ENCODE measurements at regions not wholly inside any gene's neighbourhood (a gene's known extent, or its start where the extent isn't known, plus 50 kb on each side); places are given as distances from the start of the nearest gene placed in this dataset.
"Not testable (repeated sequence)": the region's sequence is repeated elsewhere in the genome, so short reads cannot be mapped to it uniquely, and the experiment has no call there.

DNA sequence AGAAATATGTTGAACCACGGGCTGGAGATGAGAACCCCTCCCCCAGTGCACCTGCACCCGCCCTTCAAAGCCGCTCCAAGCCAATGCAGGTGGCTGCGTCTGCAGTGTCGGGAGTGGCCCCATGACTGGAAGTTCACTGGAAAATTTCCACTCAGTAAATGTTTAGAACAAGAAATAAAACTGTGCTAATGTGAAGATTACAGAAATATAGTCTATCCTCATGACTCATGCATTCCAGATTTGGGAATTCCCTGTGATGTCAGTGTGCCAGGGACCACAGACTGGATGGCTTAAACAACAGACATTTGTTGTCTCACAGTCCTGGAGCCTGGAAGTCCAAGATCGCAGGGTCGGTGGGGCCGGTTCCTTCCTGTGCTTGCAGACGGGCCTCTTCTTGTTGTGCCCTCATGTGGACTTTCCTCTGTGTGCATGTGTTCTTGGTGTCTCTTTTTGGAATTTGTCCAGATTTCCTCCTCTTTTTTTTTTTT lies 3967.0 kb upstream of the TPTE start:
- not testable (repeated sequence) for H3K9ac ChIP-seq (ENCODE audit: low read depth in 1 of 3, low read length in 3 of 3); H3K27ac ChIP-seq (ENCODE audit: low read depth, low read length); H3K36me3 ChIP-seq (ENCODE audit: control insufficient read depth in 3 of 3, insufficient read depth in 3 of 3, low read length in 3 of 3); H3K4me1 ChIP-seq (ENCODE audit: control insufficient read depth in 3 of 3, insufficient read depth in 3 of 3, low read length in 3 of 3); H3K9me3 ChIP-seq (ENCODE audit: control insufficient read depth in 3 of 3, low read length in 3 of 3); H3K27me3 ChIP-seq (ENCODE audit: control insufficient read depth in 3 of 3, insufficient read depth in 3 of 3, low read length in 3 of 3); H3K4me3 ChIP-seq (ENCODE audit: low read length in 3 of 3)

DNA sequence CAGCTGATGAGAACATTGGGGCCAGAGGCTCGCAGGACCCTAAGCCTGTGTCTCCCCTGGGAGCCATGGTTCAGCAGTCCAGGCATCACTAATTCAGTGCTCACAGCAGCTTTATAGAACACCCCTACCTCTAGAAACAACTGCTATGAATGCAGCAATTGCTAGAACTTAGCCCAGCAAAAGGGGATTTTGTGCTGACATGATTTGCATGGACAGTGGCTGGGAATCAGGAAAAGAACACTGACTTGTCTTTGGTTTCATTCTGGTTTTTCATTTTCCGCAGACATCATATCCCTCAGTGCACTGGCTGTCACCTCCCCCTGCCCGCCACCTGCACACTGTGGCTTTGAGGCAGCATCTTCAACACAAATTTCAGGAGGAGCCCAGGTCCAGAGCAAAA lies 3964.9 kb upstream of the TPTE start:
- H3K9me3 ChIP-seq (ENCODE audit: control insufficient read depth in 3 of 3, low read length in 3 of 3); H3K36me3 ChIP-seq (ENCODE audit: control insufficient read depth in 3 of 3, insufficient read depth in 3 of 3, low read length in 3 of 3); H3K4me3 ChIP-seq (ENCODE audit: low read length in 3 of 3); H3K4me1 ChIP-seq (ENCODE audit: control insufficient read depth in 3 of 3, insufficient read depth in 3 of 3, low read length in 3 of 3); H3K9ac ChIP-seq (ENCODE audit: low read depth in 1 of 3, low read length in 3 of 3); H3K27me3 ChIP-seq (ENCODE audit: control insufficient read depth in 3 of 3, insufficient read depth in 3 of 3, low read length in 3 of 3); H3K27ac ChIP-seq (ENCODE audit: low read depth, low read length): not testable (repeated sequence)

DNA sequence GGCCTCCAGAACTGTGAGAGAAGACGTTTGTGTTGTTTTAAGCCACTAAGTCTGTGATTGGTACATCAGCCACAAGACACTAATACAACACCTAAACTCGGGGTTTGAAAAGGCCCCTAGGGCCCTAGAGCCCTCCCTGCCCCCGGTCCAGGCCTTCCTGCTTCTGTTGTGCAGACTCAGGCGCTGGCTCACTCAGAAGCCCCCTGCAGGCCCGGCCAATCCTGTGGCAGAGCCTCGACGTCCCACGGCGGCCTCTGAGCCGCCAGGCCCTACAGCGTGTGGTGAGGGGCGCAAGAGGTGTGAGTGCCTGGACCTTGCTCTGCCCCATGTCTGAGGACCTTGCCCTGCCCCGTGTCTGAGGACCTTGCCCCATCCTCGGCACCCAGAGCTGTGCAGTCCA lies 3964.0 kb upstream of the TPTE start:
- not testable (repeated sequence) for H3K4me3 ChIP-seq (ENCODE audit: low read length in 3 of 3); H3K27me3 ChIP-seq (ENCODE audit: control insufficient read depth in 3 of 3, insufficient read depth in 3 of 3, low read length in 3 of 3); H3K36me3 ChIP-seq (ENCODE audit: control insufficient read depth in 3 of 3, insufficient read depth in 3 of 3, low read length in 3 of 3); H3K4me1 ChIP-seq (ENCODE audit: control insufficient read depth in 3 of 3, insufficient read depth in 3 of 3, low read length in 3 of 3); H3K27ac ChIP-seq (ENCODE audit: low read depth, low read length); H3K9ac ChIP-seq (ENCODE audit: low read depth in 1 of 3, low read length in 3 of 3); H3K9me3 ChIP-seq (ENCODE audit: control insufficient read depth in 3 of 3, low read length in 3 of 3)

DNA sequence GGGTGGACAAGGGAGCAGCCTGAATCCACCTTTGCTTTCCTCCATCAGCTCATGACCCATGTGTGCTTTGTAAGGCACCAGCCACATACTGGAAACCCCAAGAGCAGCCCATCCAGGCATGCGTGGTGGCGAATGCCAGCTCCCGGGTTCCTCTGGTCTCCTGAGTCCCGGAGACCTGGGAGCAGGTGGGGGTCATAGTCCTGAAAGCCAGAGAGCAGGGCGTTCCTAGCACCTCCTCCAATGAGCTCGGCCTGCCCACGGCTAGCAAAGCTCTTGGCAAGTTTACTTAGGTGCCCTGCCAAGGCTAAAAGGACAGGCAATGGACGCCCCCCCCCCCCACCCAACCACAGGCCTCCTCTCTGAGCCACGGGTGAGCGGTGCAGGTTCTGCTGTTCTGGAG lies 3960.2 kb upstream of the TPTE start:
- H3K9ac ChIP-seq (ENCODE audit: low read depth in 1 of 3, low read length in 3 of 3); H3K36me3 ChIP-seq (ENCODE audit: control insufficient read depth in 3 of 3, insufficient read depth in 3 of 3, low read length in 3 of 3); H3K27me3 ChIP-seq (ENCODE audit: control insufficient read depth in 3 of 3, insufficient read depth in 3 of 3, low read length in 3 of 3); H3K4me3 ChIP-seq (ENCODE audit: low read length in 3 of 3); H3K27ac ChIP-seq (ENCODE audit: low read depth, low read length); H3K9me3 ChIP-seq (ENCODE audit: control insufficient read depth in 3 of 3, low read length in 3 of 3); H3K4me1 ChIP-seq (ENCODE audit: control insufficient read depth in 3 of 3, insufficient read depth in 3 of 3, low read length in 3 of 3): not testable (repeated sequence)

DNA sequence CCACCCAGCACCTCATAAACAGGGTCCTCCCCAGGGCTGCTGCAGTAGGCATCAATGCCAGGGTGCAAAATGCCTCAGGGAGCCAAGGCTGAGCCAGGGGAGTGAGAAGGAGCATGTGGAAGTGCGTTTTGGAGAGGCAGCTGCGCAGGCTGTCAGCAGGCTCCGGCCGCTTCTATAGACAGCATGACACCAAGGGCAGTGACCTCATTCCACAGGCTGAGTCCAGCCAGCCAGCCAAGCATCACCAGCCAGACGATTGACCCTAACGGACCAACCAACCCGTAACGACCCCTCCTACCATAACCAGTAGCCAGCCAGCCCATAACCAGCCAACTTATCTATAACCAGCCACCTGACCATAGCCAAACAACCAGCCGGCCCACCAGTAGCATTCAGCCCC lies 3959.8 kb upstream of the TPTE start:
- H3K4me1 ChIP-seq (ENCODE audit: control insufficient read depth in 3 of 3, insufficient read depth in 3 of 3, low read length in 3 of 3); H3K27me3 ChIP-seq (ENCODE audit: control insufficient read depth in 3 of 3, insufficient read depth in 3 of 3, low read length in 3 of 3); H3K4me3 ChIP-seq (ENCODE audit: low read length in 3 of 3); H3K9ac ChIP-seq (ENCODE audit: low read depth in 1 of 3, low read length in 3 of 3); H3K36me3 ChIP-seq (ENCODE audit: control insufficient read depth in 3 of 3, insufficient read depth in 3 of 3, low read length in 3 of 3); H3K9me3 ChIP-seq (ENCODE audit: control insufficient read depth in 3 of 3, low read length in 3 of 3); H3K27ac ChIP-seq (ENCODE audit: low read depth, low read length): not testable (repeated sequence)

DNA sequence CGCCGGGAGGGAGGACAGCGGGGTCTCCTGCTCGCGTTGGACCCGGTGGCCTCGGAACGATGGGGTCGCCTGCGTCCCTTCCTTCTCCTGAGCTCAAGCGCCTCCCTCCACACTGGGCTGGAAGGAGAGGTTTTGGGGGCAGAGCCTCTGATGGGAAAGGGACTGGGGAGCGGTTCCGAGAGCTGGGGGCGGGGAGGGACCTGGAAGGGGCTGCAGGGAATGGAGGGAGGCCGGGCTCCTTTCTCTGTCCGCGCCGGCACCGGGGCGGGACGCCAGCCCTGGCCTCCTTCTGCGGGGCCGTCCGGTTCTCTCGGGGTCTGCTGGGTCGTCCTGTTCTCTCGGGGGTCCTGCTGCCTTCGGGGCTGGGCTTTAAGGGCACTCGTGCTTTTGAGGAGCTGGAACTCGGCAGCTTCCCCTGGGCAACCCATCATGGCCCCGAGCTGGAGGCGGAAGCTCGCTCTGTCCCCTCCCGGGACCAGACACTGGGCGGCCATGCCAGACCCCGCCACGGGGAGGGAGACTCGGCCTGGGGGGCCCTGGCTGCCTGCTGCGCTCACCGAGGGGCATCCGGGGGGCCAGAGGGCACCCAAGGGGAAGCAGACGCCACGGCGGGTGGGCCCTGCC lies 3956.7 kb upstream of the TPTE start:
- H3K9me3 ChIP-seq (ENCODE audit: control insufficient read depth in 3 of 3, low read length in 3 of 3); H3K4me3 ChIP-seq (ENCODE audit: low read length in 3 of 3); H3K4me1 ChIP-seq (ENCODE audit: control insufficient read depth in 3 of 3, insufficient read depth in 3 of 3, low read length in 3 of 3); H3K27ac ChIP-seq (ENCODE audit: low read depth, low read length); H3K9ac ChIP-seq (ENCODE audit: low read depth in 1 of 3, low read length in 3 of 3); H3K27me3 ChIP-seq (ENCODE audit: control insufficient read depth in 3 of 3, insufficient read depth in 3 of 3, low read length in 3 of 3); H3K36me3 ChIP-seq (ENCODE audit: control insufficient read depth in 3 of 3, insufficient read depth in 3 of 3, low read length in 3 of 3): not testable (repeated sequence)

DNA sequence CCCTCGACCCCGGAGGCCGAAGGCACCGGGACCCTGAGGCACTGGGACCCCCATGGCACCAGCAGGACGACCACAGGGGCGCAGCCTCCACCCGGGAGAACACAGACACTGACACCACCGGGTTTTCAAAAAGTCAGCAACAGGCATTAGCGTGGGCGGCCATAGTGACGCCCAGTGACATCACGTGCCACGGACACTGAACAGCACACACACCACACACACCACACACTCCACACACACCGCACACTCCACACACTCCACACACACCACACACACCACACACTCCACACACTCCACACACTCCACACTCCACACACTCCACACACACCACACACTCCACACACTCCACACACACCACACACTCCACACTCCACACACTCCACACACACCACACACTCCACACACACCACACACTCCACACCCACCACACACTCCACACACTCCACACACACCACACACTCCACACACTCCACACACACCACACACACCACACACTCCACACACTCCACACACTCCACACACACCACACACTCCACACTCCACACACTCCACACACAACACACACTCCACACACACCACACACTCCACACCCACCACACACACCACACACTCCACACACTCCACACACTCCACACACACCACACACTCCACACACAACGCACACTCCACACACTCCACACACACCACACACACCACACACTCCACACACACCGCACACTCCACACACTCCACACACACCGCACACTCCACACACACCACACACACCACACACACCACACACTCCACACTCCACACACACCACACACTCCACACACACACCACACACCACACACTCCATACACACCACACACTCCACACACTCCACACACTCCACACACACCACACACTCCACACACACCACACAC lies 3955.9 kb upstream of the TPTE start:
- H3K27me3 ChIP-seq (ENCODE audit: control insufficient read depth in 3 of 3, insufficient read depth in 3 of 3, low read length in 3 of 3); H3K4me1 ChIP-seq (ENCODE audit: control insufficient read depth in 3 of 3, insufficient read depth in 3 of 3, low read length in 3 of 3); H3K36me3 ChIP-seq (ENCODE audit: control insufficient read depth in 3 of 3, insufficient read depth in 3 of 3, low read length in 3 of 3); H3K9me3 ChIP-seq (ENCODE audit: control insufficient read depth in 3 of 3, low read length in 3 of 3); H3K27ac ChIP-seq (ENCODE audit: low read depth, low read length); H3K4me3 ChIP-seq (ENCODE audit: low read length in 3 of 3); H3K9ac ChIP-seq (ENCODE audit: low read depth in 1 of 3, low read length in 3 of 3): not testable (repeated sequence)

DNA sequence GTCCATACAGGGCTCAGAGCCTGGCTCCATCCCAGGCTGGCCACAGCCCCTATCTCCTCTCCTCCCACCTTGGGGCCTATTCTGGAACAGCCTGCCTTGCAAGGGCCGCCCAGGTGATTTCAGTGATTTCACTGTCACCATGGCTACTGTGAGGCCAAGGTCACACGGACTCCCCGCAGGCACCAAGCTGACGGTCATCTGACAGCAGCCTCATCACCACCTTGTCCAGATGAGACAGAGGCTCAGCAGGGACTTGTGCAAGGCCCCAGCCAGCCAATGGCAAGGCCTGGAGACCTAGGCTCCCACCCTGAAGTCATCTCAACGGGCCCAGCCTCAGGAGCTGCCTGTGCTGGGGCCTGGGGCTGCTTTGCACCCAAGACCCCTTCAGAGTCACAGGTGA lies 3953.8 kb upstream of the TPTE start:
- not testable (repeated sequence) for H3K4me1 ChIP-seq (ENCODE audit: control insufficient read depth in 3 of 3, insufficient read depth in 3 of 3, low read length in 3 of 3); H3K36me3 ChIP-seq (ENCODE audit: control insufficient read depth in 3 of 3, insufficient read depth in 3 of 3, low read length in 3 of 3); H3K9me3 ChIP-seq (ENCODE audit: control insufficient read depth in 3 of 3, low read length in 3 of 3); H3K4me3 ChIP-seq (ENCODE audit: low read length in 3 of 3); H3K27me3 ChIP-seq (ENCODE audit: control insufficient read depth in 3 of 3, insufficient read depth in 3 of 3, low read length in 3 of 3); H3K27ac ChIP-seq (ENCODE audit: low read depth, low read length); H3K9ac ChIP-seq (ENCODE audit: low read depth in 1 of 3, low read length in 3 of 3)

DNA sequence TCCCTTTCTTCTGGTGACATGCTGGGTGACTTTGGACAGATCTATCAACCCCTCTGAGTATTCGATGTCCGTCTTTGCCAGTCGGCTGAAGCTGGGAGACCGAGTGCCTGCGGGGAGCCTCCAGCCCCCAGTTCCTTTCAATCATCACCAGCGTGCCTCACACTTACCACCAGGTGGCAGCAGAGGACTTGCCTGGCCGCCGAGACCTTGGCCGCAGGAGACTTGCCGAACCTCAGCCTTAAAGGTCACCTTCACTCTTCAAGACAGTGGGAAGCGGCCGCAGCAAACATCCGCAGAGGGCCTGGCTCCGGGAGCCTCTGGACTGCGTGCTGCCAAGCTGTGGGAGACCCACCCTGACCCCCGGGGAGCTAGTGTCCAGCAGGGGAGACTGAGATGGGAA lies 3952.2 kb upstream of the TPTE start:
- H3K4me1 ChIP-seq (ENCODE audit: control insufficient read depth in 3 of 3, insufficient read depth in 3 of 3, low read length in 3 of 3); H3K27me3 ChIP-seq (ENCODE audit: control insufficient read depth in 3 of 3, insufficient read depth in 3 of 3, low read length in 3 of 3); H3K27ac ChIP-seq (ENCODE audit: low read depth, low read length); H3K9ac ChIP-seq (ENCODE audit: low read depth in 1 of 3, low read length in 3 of 3); H3K9me3 ChIP-seq (ENCODE audit: control insufficient read depth in 3 of 3, low read length in 3 of 3); H3K36me3 ChIP-seq (ENCODE audit: control insufficient read depth in 3 of 3, insufficient read depth in 3 of 3, low read length in 3 of 3); H3K4me3 ChIP-seq (ENCODE audit: low read length in 3 of 3): not testable (repeated sequence)

DNA sequence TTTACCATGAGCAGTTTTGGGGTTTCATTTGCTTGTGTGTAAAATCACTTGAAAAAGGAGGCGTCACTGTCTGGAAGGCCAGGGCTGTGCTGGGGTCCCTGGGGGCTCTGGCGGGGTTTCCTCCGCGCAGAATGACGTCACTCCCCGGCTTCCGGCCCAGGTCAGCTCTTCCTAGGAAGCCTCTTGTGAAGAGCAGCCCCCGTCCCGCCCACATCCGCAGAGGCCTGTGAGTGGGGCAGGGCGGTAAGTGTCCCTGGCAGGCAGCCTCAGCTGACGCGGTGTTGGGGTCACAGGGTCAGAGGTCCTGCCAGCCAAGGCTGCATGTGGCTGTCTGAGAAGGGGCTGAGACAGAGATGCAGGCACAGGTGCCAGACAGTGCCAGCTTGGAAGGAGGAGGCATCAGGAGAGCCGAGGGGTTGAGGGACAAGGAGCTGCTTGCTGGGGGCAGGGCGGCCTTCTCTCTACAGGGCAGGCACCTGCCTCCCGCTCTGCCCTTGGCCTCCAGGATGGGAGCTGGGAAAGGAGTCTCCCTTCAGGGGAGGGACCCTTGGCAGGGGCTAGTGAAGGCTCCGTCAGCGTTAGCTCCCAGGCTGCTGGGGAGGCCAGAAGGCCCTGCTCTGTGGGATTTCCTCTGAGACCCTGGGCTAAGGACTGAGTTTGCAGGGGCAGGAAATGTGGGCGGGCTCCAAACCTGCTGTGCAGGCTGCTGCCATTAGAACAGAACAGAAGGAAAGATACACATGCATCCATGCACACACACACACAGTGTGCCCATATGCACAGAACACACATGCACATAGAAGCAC lies 3951.6 kb upstream of the TPTE start:
- not testable (repeated sequence) for H3K9ac ChIP-seq (ENCODE audit: low read depth in 1 of 3, low read length in 3 of 3); H3K36me3 ChIP-seq (ENCODE audit: control insufficient read depth in 3 of 3, insufficient read depth in 3 of 3, low read length in 3 of 3); H3K4me3 ChIP-seq (ENCODE audit: low read length in 3 of 3); H3K27me3 ChIP-seq (ENCODE audit: control insufficient read depth in 3 of 3, insufficient read depth in 3 of 3, low read length in 3 of 3); H3K27ac ChIP-seq (ENCODE audit: low read depth, low read length); H3K4me1 ChIP-seq (ENCODE audit: control insufficient read depth in 3 of 3, insufficient read depth in 3 of 3, low read length in 3 of 3); H3K9me3 ChIP-seq (ENCODE audit: control insufficient read depth in 3 of 3, low read length in 3 of 3)
